Activated effector memory CD4-positive, alpha-beta T cell treated with Interleukin-2 at 50 U/mL for 16 hours (primary cell): ENCODE measurements at regions not wholly inside any gene's neighbourhood (a gene's known extent, or its start where the extent isn't known, plus 50 kb on each side); places are given as distances from the start of the nearest gene placed in this dataset.
"Not testable (repeated sequence)": the region's sequence is repeated elsewhere in the genome, so short reads cannot be mapped to it uniquely, and the experiment has no call there.

ENCODE experiments used
- DNase-seq: peaks from one replicate; pipeline ENCODE4 v3.0.0-alpha.2; 2020

DNA sequence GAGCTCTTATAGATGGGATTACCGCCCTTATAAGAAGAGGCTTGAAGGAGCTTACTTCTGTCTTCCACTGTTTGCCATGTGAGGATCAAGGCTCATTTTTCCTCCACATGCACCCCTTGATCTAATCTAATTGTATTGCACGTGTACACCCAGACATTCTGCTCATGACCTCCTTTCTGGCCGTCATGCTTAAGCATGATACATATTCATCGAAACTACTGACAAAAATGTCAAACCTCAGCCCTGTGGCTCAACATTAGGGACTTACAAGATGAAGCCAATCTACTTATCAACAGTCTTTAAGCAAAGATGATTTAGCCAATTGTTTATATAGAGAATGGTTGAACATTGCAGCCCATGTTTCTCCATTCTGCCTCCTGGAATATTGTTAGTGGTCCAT is 127.6 kb downstream of the XCL2 start:
- no peak for DNase-seq

DNA sequence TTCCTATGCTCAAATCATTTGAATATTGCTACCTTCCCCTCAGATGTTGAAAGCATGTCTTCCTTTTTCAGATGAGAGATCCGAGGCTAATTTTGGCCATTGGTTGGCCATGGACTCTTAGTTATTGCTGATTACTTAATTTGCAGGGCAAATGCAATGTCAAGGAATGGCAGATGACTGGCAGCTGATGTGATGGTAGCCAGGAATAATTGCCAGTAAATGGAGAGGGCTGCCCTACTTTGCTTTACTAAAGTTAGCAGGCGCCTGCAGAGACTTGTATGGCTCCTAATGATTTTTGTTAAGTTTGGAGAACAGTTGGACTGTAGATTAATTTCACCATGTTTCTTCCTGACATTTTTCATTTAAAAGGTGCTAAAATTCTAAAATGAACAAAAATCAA is 128.9 kb downstream of the XCL2 start:
- no peak for DNase-seq

DNA sequence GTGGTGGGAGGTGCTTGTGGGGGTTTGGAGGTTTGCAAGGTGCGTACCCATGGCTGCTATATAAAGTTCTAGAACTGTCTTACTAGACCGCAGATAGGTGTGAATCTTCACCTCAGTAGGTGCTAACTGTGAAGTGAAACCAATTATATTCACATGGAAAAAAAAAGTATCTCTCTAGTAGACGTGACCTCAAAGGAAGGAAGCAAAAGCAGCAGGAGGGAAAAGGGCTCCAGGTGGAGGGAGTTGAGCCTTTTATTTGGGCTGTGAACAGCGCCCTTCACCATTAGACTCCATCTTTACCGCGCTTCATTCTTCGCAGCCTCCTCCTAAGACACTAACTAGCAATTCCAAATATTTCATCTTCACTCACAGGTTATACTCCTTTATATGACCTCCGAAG is 129.8 kb downstream of the TBX19 start:
- no peak for DNase-seq

DNA sequence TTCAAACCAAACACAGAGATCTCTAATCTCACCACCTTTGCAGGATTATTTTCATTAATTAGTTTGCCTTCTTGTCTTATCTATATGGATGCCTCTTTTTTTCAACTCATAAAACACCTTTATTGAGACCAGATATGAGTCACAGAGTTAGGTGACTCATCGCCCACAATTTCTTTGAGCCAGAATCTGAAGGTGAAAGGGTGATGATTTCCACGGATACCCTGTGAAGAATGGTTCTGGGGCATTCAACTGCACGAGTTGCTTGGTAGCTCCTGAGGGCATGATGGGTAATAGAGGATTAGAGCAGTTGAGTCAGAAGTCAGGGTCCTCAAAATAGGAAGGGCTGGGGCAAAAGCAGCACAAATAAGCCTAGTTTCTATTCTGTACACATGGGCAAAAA is 128.2 kb downstream of the TBX19 start:
- peak; percentile 27 for DNase-seq

DNA sequence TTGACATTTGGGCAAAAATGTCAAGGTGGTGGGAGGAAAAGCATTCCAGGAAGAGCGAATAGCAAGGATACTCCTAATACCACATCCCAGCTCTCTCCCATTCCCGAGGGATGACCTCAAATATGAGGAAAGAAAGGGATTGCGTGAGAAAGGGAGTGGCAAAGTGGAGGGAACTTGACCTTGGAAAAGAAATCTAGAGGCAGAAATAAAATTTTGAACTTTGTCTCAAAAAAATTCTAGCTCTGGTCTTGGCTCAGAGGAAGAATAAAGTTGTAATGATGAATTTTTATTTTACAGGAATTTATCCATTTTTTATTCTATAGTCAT is 127.8 kb downstream of the TBX19 start:
- DNase-seq, result no peak

DNA sequence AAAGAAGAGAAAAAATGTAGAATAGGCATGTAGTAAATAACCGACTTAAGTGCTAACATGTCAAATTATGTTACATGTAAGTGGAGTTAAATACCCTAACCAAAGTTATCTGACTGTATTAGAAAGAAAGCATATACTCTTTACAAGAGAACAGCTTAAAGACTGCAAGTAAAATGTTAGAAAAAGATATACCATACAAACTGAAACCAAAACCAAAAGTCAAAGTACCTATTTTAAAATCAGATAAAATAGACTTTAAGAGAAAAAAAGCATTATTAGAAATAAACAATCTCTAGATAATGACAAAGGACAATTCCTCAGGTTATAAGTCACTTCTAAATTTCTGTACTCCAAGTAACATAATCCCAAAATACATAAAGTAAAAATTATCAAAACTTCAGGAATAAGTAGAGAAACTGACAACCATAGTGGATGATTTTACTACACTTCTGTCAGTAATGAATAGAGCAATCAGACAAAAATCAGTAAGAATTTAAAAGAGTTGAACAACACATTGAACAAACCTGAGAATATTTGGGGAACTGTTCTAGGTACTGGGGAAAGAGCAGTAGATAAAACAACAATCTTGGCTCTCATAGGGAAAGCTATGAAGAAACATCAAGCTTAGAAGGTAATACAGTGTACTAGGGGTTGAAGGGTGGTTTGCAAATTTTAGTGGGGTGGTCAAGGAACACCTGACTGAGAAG is 127.3 kb downstream of the TBX19 start:
- DNase-seq, result no peak

DNA sequence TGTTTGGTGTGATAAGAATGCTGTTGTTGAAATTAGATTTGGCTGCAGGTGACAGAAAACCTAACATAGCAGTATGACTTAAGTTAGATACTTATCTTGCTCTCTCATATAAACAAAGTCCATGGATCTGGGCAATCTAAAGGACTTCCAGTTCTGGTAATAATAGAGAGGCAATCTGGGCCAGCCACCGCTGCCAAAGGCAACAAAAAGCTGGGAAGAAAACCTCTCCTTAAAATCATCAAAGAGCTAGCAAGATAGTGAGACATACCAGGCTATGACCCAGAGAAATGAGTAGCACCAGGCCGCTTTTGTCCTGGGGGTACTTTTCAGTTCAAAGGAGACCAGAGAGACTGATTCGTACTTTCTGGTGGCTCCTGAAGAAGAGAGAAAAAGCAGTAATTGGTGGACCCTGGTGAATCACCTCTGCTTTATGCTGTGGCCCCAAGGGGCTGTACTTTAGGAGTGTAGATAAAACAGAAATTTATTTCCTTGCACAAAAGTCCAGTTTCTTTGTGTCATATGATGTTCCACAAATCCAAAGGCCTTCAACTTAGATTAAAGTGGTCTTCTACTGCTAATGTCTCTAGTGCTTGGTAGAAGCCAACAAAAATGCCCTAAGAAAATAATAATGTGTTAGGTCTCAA is 125.4 kb downstream of the TBX19 start:
- no peak for DNase-seq

DNA sequence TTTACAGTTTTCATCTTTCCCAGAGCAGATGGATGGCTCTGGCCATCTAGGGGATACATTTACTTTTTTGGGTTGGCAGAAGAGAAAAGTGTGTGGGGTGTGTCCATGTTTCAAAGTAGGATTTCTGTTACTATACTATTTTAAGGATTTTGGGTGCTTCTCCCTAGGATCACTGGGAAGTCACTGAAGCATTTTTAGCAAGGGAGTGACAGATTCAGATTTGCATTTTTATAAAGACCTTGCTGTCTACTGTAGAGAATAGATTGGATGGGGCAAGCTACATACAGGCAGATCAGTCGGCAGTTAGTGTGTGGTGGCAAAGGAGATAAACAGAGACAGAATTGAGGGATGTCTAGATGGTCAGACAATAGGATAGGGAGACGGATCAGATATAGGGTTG is 122.5 kb downstream of the TBX19 start:
- DNase-seq, result no peak

DNA sequence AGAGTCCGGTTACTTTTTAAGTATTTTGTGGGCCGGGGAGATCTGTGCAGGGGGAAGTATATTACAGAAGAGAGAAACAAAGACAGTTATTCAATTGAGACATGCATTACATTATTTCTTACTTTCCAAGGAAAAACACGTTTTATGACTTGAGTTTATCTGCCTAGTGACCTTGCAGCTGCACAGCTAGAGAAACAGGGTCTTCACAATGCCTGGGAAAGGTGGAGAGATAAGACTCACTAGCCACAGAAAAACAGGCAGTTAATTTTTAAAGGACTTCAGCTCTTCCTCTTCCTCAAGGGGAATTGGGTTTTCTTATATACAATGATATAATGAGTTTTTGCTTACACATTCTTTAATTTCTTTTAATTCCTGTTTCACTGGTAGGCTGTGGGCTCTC is 121.8 kb downstream of the TBX19 start:
- DNase-seq, result not testable (repeated sequence)

DNA sequence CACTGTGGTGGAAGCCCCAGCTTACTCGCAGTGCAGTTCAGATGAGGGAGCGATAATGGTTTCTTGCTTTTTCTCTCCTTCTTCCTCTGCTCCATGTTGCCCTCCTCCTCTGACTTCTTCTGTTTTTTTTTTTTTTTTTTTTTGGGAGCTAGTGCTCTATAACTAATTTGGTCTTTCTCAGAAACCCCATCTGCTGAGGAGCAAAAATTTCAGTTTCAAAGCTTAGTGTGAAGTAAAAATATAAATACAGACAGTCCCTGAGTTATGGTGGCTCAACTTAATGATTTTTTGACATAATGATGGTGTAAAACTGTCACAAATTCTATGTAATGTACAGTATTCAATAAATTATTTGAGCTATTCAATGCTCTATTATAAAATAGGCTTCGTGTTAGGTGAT is 120.7 kb downstream of the TBX19 start:
- DNase-seq, result no peak

DNA sequence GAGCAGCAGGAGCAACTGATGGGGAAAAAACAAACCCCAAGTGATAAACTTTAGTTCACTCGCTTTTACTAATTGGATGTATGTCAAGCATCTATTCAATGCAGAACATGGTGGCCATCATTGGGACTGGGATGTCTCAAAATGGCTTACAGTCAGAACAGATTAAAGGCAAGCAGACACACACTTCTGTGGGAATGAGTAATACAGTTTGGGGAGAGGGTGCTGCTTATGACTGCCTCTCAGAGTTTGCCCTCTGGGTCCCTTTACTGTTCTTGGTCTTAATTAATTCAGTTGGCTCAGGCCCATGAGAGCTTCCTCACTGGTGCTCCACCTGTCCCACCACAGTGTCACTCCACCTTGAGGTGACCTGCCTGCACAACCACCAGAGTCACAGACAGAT is 119.5 kb downstream of the TBX19 start:
- DNase-seq, result no peak

DNA sequence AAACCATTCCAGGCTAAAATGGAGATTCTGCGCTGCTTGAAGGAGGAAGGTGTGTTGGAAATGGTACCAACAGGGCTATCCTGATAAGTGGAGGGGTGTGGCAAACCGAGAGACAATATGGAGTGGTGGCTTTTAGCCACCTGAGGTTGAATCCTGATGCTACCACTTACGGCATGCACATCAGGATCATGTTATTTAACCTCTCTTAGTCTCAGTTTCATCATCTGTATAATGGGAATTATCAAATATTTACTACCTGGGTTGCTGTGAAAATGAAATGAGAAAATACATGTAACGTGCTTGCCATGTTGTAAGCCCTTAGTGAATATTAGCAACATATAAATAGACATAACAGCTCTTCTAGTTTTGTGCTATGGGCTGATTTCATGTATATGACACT is 117.1 kb downstream of the TBX19 start:
- no peak for DNase-seq

DNA sequence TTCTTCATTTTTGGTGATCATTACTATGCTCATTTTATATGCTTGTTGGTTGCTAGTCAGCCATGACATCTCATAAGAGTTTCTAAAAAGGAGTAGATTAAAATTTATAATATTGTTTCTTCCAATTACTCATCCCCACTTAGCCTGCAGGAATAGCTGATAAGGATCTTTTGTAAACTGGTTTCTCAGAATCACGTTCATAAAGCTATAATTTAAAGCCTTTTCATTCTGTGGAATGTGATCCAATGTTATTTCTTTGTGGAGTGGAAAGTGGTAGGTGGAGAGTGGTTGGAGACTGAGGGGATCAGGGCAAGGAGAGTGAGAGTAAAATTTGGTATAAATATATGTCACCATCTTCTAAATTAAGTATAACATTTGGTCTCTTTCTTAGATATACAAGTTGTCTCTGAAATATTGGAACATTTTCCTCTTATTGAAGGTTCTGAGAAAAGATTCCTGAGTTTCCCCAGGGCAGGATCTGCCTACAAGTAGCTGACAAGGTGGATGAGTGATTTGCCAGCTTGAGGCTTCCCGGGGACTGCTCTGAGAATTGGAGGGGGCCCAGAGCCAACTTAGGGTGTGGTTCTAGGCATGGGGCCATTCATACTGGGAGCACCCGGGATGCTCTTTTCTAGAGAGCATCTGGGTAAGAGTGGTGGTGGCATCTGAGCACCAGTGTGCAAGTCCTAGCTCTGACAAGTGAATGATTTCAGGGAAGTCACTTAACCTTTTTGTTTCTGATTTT is 116.4 kb downstream of the TBX19 start:
- DNase-seq, result no peak

DNA sequence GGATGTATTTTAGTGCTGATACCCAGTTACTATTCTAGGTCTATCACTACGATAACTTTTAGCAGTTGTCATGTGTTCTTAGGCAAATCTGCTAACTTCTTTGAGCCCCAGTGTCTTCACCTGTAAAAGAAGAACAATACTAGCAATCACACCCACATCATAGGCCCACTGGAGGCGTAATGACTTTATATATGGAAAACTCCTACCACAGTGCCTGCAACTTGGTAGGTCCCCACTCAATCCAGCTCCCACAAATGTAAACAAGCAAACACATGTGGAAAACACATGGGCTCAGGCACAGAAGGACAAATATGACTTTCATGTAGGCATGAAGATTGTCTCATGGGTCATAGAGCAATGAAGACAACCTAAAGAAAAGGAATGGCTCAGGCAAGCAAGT is 115.8 kb downstream of the TBX19 start:
- no peak for DNase-seq

DNA sequence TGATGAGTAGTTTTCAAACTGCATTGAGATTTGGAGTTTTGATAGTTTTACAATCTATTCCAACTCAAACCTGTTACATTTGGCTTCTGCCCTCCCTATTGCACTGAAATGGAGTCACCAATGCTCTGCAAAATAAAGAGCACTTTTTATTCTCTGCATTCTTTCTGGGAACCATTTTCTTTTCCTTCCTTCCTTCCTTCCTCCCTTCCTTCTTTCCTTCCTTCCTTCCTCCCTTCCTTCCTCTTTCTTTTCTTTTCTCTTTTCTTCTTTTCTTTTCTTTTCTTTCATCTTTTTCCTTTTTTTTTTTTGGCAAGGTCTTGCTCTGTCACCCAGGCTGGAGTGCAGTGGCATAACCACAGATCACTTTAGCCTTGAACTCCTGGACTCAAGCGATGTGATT is 114.2 kb downstream of the TBX19 start:
- no peak for DNase-seq

DNA sequence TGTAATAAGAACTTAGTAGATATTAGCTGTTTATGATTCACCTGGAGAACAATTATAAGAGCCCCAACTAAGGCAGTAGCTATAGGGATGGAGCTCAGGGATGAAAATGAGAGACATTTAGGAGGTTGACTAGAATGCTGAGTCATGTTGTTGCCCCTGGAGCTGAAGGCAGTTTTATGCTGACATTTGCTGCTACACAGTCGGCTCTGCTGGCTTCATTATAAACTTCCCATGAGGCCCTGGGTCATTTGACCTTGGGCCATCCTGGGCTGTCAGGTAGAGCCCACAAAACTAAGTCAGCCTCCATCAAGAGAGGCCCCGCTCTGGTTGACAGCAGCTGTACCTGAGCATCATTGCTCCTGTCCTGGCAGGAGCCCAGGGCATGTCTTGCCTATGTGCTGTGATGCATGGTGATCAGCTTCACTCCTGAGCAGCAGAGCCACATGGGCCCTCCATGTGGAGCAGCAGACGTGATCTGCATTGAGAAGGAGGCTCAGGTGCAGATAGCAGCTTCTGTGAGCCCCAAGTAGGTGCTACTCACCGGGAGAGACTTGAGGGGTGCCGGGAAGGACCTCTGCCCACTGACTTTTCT is 112.4 kb downstream of the TBX19 start:
- DNase-seq, result no peak

DNA sequence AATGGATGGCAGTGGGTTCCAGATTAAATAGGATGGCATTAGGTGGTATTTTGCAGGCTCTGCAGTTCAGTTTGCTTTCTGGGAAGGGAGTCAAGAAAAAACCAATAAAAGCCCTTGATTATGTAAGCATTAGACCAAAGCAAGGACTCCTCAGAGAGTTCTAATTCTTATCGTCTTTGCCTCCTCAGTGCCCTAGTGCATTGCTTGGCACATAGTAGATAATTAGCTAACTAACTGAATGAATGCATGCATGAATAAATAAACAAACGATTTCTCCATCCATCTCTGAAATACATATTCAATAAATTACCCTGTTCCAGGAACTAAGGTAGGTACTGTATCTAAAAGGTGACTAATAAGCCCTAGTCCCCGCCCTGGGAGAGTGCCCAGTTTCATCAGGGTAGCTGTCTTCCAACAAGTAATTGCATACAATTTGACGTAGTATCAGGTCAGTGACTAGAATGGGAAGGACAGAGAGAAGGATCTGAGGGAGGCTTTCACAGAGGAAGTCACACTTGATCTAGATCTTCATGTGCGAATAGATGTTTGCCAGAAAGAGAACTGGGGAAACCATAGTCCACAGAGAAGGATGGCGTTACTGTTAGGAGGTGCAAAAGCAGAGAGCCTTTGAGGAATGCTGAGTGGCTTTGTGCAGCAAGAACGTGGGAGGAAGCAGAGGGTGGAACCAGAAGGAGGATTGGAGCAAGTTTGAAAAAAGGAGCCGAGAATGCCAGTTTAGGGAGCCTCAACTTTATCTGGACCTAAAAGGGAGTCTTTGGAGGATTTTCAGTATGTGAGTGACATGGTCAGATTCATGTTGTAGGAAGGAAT is 111.4 kb downstream of the TBX19 start:
- no peak for DNase-seq

DNA sequence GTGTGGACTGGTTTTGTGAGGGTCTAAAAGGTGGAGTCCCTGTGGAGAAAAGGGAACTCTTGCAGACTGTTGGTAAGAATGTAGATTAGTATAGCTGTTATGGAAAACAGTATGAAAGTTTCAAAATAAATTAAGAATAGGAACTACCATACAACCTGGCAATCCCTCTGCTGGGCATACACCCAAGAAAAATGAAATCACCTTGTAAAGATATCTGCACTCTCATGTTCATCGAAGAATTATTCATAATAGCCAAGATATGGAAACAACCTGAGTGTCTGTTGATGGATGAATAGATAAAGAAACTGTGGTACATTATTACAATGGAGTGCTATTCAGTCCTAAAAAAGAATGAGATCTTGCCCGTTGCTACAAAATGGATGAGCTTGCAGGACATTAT is 109.6 kb downstream of the TBX19 start:
- DNase-seq, result no peak

DNA sequence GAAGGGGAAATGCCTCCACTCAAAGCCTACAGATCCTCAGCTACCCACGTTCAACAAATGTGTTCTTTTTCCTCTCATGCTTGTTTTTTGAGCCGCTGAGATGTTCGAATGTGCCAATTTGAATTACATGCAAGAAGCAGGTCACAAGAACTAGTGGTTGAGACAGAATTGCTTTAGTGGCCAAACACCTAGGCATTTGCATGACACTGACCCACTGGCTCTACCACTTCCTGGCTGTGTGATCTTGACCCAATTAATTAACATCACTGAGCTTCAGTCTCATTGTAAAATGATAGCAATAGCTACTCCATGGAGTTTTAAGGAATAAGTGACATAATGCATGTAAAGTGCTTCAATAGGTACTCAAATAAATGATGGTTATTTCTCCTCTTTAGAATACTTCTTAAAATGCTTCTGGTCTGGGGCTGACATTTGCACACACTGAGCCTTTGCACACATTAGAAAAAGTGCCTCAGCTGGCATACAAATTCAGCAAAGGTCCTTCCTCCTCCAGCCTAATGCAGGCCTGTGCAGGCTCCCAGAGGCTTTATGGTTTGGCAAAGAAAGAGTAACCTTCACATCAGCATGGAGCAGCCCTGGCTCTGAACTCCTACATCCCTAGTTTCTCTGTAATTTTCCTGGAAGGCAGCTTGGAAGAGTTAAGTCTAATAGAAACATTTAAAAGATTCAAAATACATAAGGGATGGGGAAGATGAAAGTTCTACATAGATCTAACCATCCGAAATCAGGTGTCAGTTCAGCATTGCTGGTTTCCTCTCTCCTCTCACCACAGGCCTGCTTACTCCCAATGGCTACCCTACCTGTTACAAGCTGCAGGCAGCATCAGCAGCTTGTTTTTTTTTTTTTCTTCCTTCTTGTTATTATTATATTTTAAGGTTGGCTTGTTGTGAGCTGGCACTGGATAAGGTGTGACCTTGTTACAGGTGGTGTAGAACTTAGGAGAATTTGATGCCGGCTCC is 107.4 kb downstream of the TBX19 start:
- no peak for DNase-seq

DNA sequence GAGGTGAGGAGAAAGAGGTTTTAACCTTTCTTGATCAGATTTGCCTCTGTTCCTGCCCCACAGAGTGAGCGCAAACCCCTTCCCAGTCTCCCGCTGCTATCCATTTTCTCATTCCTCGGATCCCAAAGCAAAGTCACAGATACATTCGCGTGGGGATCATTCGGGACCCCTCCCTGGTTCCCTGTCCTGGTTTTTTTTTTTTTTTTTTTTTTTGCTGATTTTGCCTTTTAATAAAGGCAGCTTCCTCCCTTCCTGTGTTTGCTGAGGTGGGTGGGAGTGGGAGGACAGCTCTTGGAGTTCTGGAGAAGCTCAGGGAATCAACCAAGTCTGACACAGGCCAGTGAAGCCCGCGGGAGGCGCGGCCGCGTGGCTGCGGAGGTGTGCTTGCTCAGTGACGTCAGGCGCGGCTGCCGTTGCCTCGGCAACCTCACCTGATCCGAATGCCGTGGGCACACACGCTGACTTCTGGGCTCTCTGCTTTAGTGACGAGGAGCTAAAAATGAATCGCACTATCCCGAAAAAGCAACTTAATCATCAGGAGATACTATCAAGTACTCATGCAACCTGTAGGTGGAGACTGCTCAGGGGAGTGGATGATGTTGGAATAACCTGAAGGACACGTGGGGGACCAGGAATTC is 106.4 kb downstream of the TBX19 start:
- DNase-seq, result peak; percentile 53

DNA sequence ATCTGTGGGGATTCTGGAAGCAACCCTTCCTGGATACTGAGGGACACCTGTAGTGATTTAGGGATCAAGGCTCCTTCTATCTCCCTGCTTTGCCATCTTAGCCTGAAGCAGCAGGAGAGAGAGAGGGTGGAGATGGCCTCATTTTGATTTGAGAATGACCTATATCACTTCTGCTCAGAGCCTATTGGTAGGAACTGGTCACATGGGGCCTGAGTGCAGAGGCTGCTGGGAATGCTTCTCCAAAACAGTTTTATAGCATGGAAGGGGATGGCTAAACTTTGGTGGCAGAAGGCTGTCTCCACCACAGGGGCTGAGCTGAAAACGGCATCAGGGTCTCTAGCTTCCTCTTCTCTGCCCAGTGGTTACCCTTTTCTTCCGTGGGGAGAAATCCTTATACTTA is 105.8 kb downstream of the TBX19 start:
- DNase-seq, result no peak
